Trophoblast cell (in vitro differentiated cells and primary cell): ENCODE measurements at regions not wholly inside any gene's neighbourhood (a gene's known extent, or its start where the extent isn't known, plus 50 kb on each side); places are given as distances from the start of the nearest gene placed in this dataset.

Source experiments
- DNase-seq, 2 donors: peaks; one replicate each; pipeline ENCODE4 v3.0.0-alpha.2; 2016
- H2AFZ ChIP-seq: 2 replicates; pipeline ENCODE4 v1.6.1; 2013; ENCODE audit warnings: low read length, moderate library complexity, mild to moderate bottlenecking; ENCODE audit not compliant: insufficient read depth, poor library complexity
- H2AK5ac ChIP-seq: 2 replicates; pipeline ENCODE4 v1.6.1; 2013; ENCODE audit warnings: mild to moderate bottlenecking, low read length
- H2BK120ac ChIP-seq: 2 replicates; pipeline ENCODE4 v1.6.1; 2013; ENCODE audit warnings: low read length, mild to moderate bottlenecking, moderate library complexity; ENCODE audit not compliant: insufficient read depth, poor library complexity
- H2BK12ac ChIP-seq: 2 replicates; pipeline ENCODE4 v1.6.1; 2013; ENCODE audit warnings: mild to moderate bottlenecking, low read length, moderate library complexity
- H2BK5ac ChIP-seq: 2 replicates; pipeline ENCODE4 v1.6.1; 2013; ENCODE audit warnings: low read length, low read depth, moderate library complexity, mild to moderate bottlenecking; ENCODE audit not compliant: poor library complexity
- H3K14ac ChIP-seq: 2 replicates; pipeline ENCODE4 v1.6.1; 2013; ENCODE audit warnings: mild to moderate bottlenecking, low read length
- H3K18ac ChIP-seq: 2 replicates; pipeline ENCODE4 v1.6.1; 2013; ENCODE audit warnings: mild to moderate bottlenecking, low read length
- H3K23ac ChIP-seq: 2 replicates; pipeline ENCODE4 v1.6.1; 2013; ENCODE audit warnings: low read length
- H3K27ac ChIP-seq: 2 replicates; pipeline ENCODE4 v1.5.1; 2013; ENCODE audit warnings: low read depth, mild to moderate bottlenecking, inconsistent platforms, low read length, moderate library complexity
- H3K27me3 ChIP-seq: 2 replicates; pipeline ENCODE4 v1.6.1; 2013; ENCODE audit warnings: inconsistent platforms, mild to moderate bottlenecking, low read length, moderate library complexity; ENCODE audit not compliant: insufficient read depth
- H3K36me3 ChIP-seq, 2 experiments: 1 replicate in 1 of 2; 2 replicates in 1 of 2; pipeline ENCODE4 v1.6.1; 2013; ENCODE audit warnings: low read length in 2 of 2, mild to moderate bottlenecking in 2 of 2, moderate library complexity in 1 of 2; ENCODE audit not compliant: insufficient read depth in 2 of 2, control insufficient read depth in 1 of 2
- H3K4ac ChIP-seq: 2 replicates; pipeline ENCODE4 v1.6.1; 2013; ENCODE audit warnings: low read depth, mild to moderate bottlenecking, low read length, moderate library complexity
- H3K4me1 ChIP-seq, 2 experiments: 1 replicate in 1 of 2; 2 replicates in 1 of 2; pipeline ENCODE4 v1.6.1; 2013; ENCODE audit warnings: low read length in 2 of 2, mild to moderate bottlenecking in 2 of 2, moderate library complexity in 1 of 2; ENCODE audit not compliant: insufficient read depth in 2 of 2, control insufficient read depth in 1 of 2
- H3K4me2 ChIP-seq: 2 replicates; pipeline ENCODE4 v1.6.1; 2013; ENCODE audit warnings: inconsistent platforms, mild to moderate bottlenecking, low read length, moderate library complexity
- H3K4me3 ChIP-seq: 2 replicates; pipeline ENCODE4 v1.5.1; 2013; ENCODE audit warnings: mild to moderate bottlenecking, low read depth, low read length, inconsistent platforms
- H3K79me1 ChIP-seq: one replicate; pipeline ENCODE4 v1.6.1; 2013; ENCODE audit warnings: low read length
- H3K79me2 ChIP-seq: 2 replicates; pipeline ENCODE4 v1.6.1; 2013; ENCODE audit warnings: low read length, mild to moderate bottlenecking; ENCODE audit not compliant: control insufficient read depth, insufficient read depth, poor library complexity
- H3K9ac ChIP-seq: 2 replicates; pipeline ENCODE4 v1.6.1; 2013; ENCODE audit warnings: mild to moderate bottlenecking, low read length
- H3K9me3 ChIP-seq: 2 replicates; pipeline ENCODE4 v1.6.1; 2013; ENCODE audit warnings: low read depth, mild to moderate bottlenecking, control low read depth, inconsistent platforms, low read length; ENCODE audit not compliant: insufficient read depth
- H4K12ac ChIP-seq: 2 replicates; pipeline ENCODE4 v1.6.1; 2013; ENCODE audit warnings: low read depth, mild to moderate bottlenecking, low read length, moderate library complexity
- H4K8ac ChIP-seq: 2 replicates; pipeline ENCODE4 v1.6.1; 2013; ENCODE audit warnings: low read depth, mild to moderate bottlenecking, low read length, moderate library complexity
- H4K91ac ChIP-seq: one replicate; pipeline ENCODE4 v1.6.1; 2013; ENCODE audit warnings: low read depth, mild to moderate bottlenecking, low read length, moderate library complexity
- WGBS: extraction: QIAGEN DNeasy Blood & Tissue Kit; methylation state at CpG from one replicate; pipeline ENCODE4 v1.1.7; 2013; ENCODE audit warnings: missing lambda C conversion rate; ENCODE audit not compliant: insufficient read length, insufficient coverage; ENCODE audit errors: extremely low coverage; 5-methylcytosine and 5-hydroxymethylcytosine counted together

DNA sequence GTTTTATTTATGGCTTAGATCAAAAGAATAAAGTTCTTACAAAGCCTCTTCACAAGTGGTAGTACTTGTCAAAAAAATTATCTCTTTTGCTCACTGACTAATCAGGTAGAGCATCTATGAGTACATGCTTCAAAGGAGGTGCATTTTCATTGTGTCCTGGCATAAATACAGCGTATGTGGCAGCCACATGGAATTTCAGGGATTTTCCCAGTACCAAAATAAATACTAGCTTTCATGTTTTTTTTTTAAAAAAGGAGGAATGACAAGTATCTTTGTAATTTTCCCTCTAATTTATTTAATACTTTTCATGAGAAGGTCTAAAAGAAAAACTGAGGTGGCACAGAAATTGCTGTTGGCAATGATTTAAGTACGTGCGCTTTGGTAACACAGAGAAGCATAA is 597.8 kb upstream of the ALCAM start:
- no peak overlapping the region for H3K18ac ChIP-seq
- H3K23ac ChIP-seq: no peak overlapping the region
- H3K79me2 ChIP-seq: no peaks in the 10 kb centered on the region
- no peaks in the 10 kb centered on the region for H3K36me3 ChIP-seq
- no peak overlapping the region for H3K27ac ChIP-seq
- H3K9ac ChIP-seq: no peak overlapping the region
- no peak overlapping the region for H2BK5ac ChIP-seq
- WGBS: no CpG with 5 or more reads among the region's 3 CpGs
- no peaks in the 10 kb centered on the region for H3K79me1 ChIP-seq
- no peak overlapping the region for H3K4me3 ChIP-seq
- H3K4me1 ChIP-seq: no peaks in the 10 kb centered on the region
- H3K4ac ChIP-seq: no peak overlapping the region
- no peaks in the 10 kb centered on the region for H3K27me3 ChIP-seq
- H3K4me2 ChIP-seq: no peak overlapping the region
- H3K9me3 ChIP-seq: no peaks in the 10 kb centered on the region
- H2AK5ac ChIP-seq: no peak overlapping the region
- no peak overlapping the region for H4K91ac ChIP-seq
- no peak for DNase-seq
- no peak overlapping the region for H4K8ac ChIP-seq
- no peak overlapping the region for H2BK12ac ChIP-seq
- H3K14ac ChIP-seq: no peak overlapping the region
- no peak overlapping the region for H4K12ac ChIP-seq
- no peak overlapping the region for H2BK120ac ChIP-seq
- H2AFZ ChIP-seq: no peak overlapping the region

DNA sequence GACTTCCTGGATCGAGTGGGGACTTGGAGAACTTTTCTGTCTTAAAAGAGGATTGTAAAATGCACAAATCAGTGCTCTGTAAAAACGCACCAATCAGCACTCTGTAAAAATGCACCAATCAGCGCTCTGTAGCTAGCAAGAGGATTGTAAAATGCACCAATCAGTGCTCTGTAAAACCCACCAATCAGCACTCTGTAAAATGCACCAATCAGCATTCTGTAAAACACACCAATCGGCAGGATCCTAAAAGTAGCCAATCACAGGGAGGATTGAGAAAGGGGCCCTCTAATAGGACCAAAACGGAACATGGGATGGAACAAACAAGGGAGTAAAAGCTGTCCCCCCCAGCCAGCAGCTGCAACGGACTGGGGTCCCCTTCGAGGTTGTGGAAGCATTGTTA is 587.4 kb upstream of the ALCAM start:
- H3K79me2 ChIP-seq: no peaks in the 10 kb centered on the region
- H2AK5ac ChIP-seq: no peak overlapping the region
- no peak overlapping the region for H3K27ac ChIP-seq
- no peak overlapping the region for H2BK5ac ChIP-seq
- H2BK120ac ChIP-seq: no peak overlapping the region
- no peak for DNase-seq
- H3K4me2 ChIP-seq: no peak overlapping the region
- no peaks in the 10 kb centered on the region for H3K36me3 ChIP-seq
- no peak overlapping the region for H2BK12ac ChIP-seq
- no peak overlapping the region for H3K23ac ChIP-seq
- no peak overlapping the region for H4K12ac ChIP-seq
- no peak overlapping the region for H3K4ac ChIP-seq
- no peaks in the 10 kb centered on the region for H3K79me1 ChIP-seq
- no peak overlapping the region for H4K8ac ChIP-seq
- H3K9me3 ChIP-seq: no peaks in the 10 kb centered on the region
- H3K4me1 ChIP-seq: no peaks in the 10 kb centered on the region
- H3K14ac ChIP-seq: no peak overlapping the region
- no peaks in the 10 kb centered on the region for H3K27me3 ChIP-seq
- H3K18ac ChIP-seq: no peak overlapping the region
- H4K91ac ChIP-seq: no peak overlapping the region
- no CpG with 5 or more reads among the region's 7 CpGs for whole genome bisulfite sequencing
- no peak overlapping the region for H3K9ac ChIP-seq
- H2AFZ ChIP-seq: no peak overlapping the region
- H3K4me3 ChIP-seq: no peak overlapping the region

DNA sequence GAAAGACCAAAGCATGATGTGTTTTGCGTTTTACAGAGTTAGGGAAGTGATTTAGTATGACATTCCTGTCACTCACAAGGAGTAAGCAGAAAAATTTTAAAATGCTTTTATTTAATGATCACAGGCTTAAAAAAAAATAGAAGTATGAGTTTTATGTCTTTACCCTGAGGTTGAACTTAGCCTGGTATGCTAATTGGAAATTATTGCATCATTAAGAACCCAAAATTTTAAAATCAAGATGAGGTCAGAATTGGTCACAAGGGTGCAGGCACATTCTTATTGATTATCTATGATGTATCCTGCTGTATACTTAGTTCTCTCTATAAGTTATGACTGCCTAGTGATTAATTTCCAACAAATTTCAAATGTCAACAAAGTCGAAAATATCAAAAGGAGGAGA is 585.6 kb upstream of the ALCAM start:
- no peak overlapping the region for H4K91ac ChIP-seq
- H4K8ac ChIP-seq: no peak overlapping the region
- H3K4me1 ChIP-seq: no peaks in the 10 kb centered on the region
- H3K4me3 ChIP-seq: no peak overlapping the region
- H3K14ac ChIP-seq: no peak overlapping the region
- H3K79me1 ChIP-seq: no peaks in the 10 kb centered on the region
- no peak overlapping the region for H2BK120ac ChIP-seq
- no CpG with 5 or more reads among the region's 2 CpGs for WGBS
- no peaks in the 10 kb centered on the region for H3K9me3 ChIP-seq
- H3K23ac ChIP-seq: no peak overlapping the region
- H3K27me3 ChIP-seq: no peaks in the 10 kb centered on the region
- H3K18ac ChIP-seq: no peak overlapping the region
- no peak for DNase-seq
- no peak overlapping the region for H4K12ac ChIP-seq
- no peaks in the 10 kb centered on the region for H3K36me3 ChIP-seq
- no peak overlapping the region for H2AFZ ChIP-seq
- no peak overlapping the region for H3K9ac ChIP-seq
- H2BK5ac ChIP-seq: no peak overlapping the region
- H2AK5ac ChIP-seq: no peak overlapping the region
- H2BK12ac ChIP-seq: no peak overlapping the region
- no peak overlapping the region for H3K27ac ChIP-seq
- H3K4ac ChIP-seq: no peak overlapping the region
- no peak overlapping the region for H3K4me2 ChIP-seq
- H3K79me2 ChIP-seq: no peaks in the 10 kb centered on the region

DNA sequence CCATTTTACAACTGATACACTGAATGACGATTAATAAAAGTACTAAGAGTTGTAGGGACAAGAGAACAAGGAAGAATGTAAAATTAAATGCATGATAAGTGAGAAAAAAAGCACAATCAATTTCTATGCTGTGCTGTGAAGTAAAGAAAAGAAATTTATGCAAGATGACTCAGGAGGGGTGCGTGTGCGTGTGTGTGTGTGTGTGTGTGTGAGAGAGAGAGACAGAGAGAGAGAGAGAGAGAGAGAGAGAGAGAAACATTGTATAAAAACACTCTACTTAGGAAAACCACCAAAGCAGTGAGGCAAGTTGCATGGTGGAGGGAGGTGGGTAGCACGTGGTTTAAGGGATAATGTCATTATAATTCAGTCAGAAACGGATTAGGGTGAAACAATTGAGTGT is 580.8 kb upstream of the ALCAM start:
- Histone ChIP-seq H2BK12ac (no peak overlapping the region), H2BK120ac (no peak overlapping the region), H4K91ac (no peak overlapping the region), H3K9me3 (no peaks in the 10 kb centered on the region), H4K12ac (no peak overlapping the region), H3K18ac (no peak overlapping the region), H3K9ac (no peak overlapping the region), H4K8ac (no peak overlapping the region), H3K4me1 (peaks cover 0 to 2% of the 10 kb centered on the region in 2 experiments), H3K27ac (no peak overlapping the region), H2BK5ac (no peak overlapping the region), H3K4ac (no peak overlapping the region), H3K36me3 (no peaks in the 10 kb centered on the region), H3K79me2 (no peaks in the 10 kb centered on the region), H3K4me2 (no peak overlapping the region), H3K23ac (no peak overlapping the region), H2AFZ (no peak overlapping the region), H2AK5ac (no peak overlapping the region), H3K27me3 (no peaks in the 10 kb centered on the region), H3K79me1 (no peaks in the 10 kb centered on the region), H3K4me3 (no peak overlapping the region), H3K14ac (no peak overlapping the region)
- WGBS: no CpG with 5 or more reads among the region's 5 CpGs
- DNase-seq: no peak

DNA sequence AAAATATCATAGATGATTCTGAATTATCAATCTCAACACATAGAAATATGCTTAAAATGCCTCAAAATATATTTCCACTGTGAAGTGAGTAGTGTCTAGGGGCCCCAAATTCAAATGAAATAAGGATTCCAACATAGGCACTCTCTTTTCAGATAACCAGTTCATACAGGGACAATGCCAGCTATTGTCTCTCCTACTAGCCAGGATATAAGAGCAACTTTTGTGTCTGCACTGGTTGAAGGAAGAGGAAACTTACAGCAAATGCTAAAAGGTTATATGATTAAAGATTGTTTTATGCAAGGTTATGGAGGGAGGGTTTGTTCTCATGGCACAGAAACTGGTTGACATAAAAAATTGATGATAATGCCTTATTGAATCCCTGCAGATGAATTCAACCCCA is 579.4 kb upstream of the ALCAM start:
- Histone ChIP-seq H3K14ac (no peak overlapping the region), H2BK12ac (no peak overlapping the region), H3K23ac (no peak overlapping the region), H3K4ac (no peak overlapping the region), H4K8ac (no peak overlapping the region), H2BK120ac (no peak overlapping the region), H3K27ac (no peak overlapping the region), H4K12ac (no peak overlapping the region), H2AK5ac (no peak overlapping the region), H3K36me3 (no peaks in the 10 kb centered on the region), H3K4me2 (no peak overlapping the region), H3K79me1 (no peaks in the 10 kb centered on the region), H3K9me3 (no peaks in the 10 kb centered on the region), H3K9ac (no peak overlapping the region), H2AFZ (no peak overlapping the region), H3K79me2 (no peaks in the 10 kb centered on the region), H4K91ac (no peak overlapping the region), H3K18ac (no peak overlapping the region), H3K4me3 (no peak overlapping the region), H3K27me3 (no peaks in the 10 kb centered on the region), H2BK5ac (no peak overlapping the region), H3K4me1 (peaks cover 0 to 2% of the 10 kb centered on the region in 2 experiments)
- no peak for DNase-seq
